ENCODE measurements at regions not wholly inside any gene's neighbourhood (a gene's known extent, or its start where the extent isn't known, plus 50 kb on each side); places are given as distances from the start of the nearest gene placed in this dataset.

DNA sequence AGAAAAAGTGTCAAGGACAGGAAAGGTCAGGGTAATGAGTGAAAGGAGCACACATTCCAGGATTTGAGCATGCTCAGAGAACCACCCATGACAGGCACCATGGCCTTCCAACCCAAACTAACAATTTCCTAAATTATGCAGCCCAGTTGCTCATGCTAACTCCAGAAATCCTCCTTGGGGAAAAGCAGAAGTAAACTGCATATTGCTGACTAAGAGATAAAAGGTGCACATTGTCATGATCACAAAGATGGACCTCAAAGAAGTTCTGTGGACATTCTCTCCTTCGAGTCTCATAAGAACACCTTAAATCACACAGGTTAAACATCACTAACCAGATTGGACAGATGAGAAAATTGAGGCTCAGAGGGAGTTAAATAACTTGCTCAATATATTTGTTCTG, 97.6 kb upstream of the SLC25A36 start:
- TF ChIP-seq FOXM1 (IDR thresholded peaks at IDR 0.05; ENCODE audit: borderline replicate concordance, low read depth) (no peak), TAF1 (IDR thresholded peaks at IDR 0.05; ENCODE audit: low read depth) (no peak), TEAD4 (IDR thresholded peaks at IDR 0.05) (no peak), NFIC (IDR thresholded peaks at IDR 0.05) (no peak), EP300 (IDR thresholded peaks at IDR 0.05; ENCODE audit: borderline replicate concordance) (no peak), TCF12 (IDR thresholded peaks at IDR 0.05; ENCODE audit: low read depth) (no peak), YY1 (IDR thresholded peaks at IDR 0.05; ENCODE audit: low read depth) (no peak), CEBPB (IDR thresholded peaks at IDR 0.05) (no peak), RAD21 (IDR thresholded peaks at IDR 0.05; ENCODE audit: low read depth) (no peak)
- TF ChIP-seq, protein P1, sequence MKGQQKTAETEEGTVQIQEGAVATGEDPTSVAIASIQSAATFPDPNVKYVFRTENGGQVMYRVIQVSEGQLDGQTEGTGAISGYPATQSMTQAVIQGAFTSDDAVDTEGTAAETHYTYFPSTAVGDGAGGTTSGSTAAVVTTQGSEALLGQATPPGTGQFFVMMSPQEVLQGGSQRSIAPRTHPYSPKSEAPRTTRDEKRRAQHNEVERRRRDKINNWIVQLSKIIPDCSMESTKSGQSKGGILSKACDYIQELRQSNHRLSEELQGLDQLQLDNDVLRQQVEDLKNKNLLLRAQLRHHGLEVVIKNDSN (IDR thresholded peaks at IDR 0.05): no peak
- TF ChIP-seq, protein P2, sequence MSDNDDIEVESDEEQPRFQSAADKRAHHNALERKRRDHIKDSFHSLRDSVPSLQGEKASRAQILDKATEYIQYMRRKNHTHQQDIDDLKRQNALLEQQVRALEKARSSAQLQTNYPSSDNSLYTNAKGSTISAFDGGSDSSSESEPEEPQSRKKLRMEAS (IDR thresholded peaks at IDR 0.05): no peak
- TF ChIP-seq, protein P3, sequence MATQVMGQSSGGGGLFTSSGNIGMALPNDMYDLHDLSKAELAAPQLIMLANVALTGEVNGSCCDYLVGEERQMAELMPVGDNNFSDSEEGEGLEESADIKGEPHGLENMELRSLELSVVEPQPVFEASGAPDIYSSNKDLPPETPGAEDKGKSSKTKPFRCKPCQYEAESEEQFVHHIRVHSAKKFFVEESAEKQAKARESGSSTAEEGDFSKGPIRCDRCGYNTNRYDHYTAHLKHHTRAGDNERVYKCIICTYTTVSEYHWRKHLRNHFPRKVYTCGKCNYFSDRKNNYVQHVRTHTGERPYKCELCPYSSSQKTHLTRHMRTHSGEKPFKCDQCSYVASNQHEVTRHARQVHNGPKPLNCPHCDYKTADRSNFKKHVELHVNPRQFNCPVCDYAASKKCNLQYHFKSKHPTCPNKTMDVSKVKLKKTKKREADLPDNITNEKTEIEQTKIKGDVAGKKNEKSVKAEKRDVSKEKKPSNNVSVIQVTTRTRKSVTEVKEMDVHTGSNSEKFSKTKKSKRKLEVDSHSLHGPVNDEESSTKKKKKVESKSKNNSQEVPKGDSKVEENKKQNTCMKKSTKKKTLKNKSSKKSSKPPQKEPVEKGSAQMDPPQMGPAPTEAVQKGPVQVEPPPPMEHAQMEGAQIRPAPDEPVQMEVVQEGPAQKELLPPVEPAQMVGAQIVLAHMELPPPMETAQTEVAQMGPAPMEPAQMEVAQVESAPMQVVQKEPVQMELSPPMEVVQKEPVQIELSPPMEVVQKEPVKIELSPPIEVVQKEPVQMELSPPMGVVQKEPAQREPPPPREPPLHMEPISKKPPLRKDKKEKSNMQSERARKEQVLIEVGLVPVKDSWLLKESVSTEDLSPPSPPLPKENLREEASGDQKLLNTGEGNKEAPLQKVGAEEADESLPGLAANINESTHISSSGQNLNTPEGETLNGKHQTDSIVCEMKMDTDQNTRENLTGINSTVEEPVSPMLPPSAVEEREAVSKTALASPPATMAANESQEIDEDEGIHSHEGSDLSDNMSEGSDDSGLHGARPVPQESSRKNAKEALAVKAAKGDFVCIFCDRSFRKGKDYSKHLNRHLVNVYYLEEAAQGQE (IDR thresholded peaks at IDR 0.05; ENCODE audit: low read depth): no peak

DNA sequence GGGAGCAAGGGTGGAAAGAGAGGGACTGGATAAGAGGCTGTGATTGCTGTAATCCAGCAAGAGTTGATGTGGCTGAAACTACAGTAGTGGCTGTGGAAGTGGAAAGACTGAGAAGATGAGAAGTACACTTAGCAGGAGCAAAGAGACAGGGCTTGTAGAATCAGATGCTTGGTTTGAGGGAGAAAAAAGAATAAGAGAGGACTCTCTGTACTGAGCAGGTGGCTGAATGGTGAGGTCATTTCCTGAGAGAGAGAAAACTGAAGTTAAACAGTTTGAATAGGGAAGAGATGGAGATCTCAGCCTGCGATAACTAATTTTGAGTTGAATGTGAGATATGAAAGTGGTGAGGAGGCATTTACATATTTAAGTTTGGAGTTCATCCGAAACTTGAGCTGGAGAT, 95.8 kb upstream of the SLC25A36 start:
- no peak for TF ChIP-seq FOXM1 (IDR thresholded peaks at IDR 0.05; ENCODE audit: borderline replicate concordance, low read depth)
- no peak for TF ChIP-seq CREB1 (IDR thresholded peaks at IDR 0.05; ENCODE audit: low read depth)
- TF ChIP-seq RAD21 (IDR thresholded peaks at IDR 0.05; ENCODE audit: low read depth): no peak
- TF ChIP-seq, protein P2 (IDR thresholded peaks at IDR 0.05): no peak
- TF ChIP-seq, protein P1 (IDR thresholded peaks at IDR 0.05): no peak
- TF ChIP-seq TAF1 (IDR thresholded peaks at IDR 0.05; ENCODE audit: low read depth): no peak
- no peak for TF ChIP-seq YY1 (IDR thresholded peaks at IDR 0.05; ENCODE audit: low read depth)
- TF ChIP-seq, protein P3 (IDR thresholded peaks at IDR 0.05; ENCODE audit: low read depth): no peak
- no peak for TF ChIP-seq ZBTB7A (IDR thresholded peaks at IDR 0.05; ENCODE audit: low read depth)
- TF ChIP-seq EGR1 (IDR thresholded peaks at IDR 0.05): no peak
- no peak for TF ChIP-seq TEAD4 (IDR thresholded peaks at IDR 0.05)
- TF ChIP-seq TCF12 (IDR thresholded peaks at IDR 0.05; ENCODE audit: low read depth): no peak
- no peak for TF ChIP-seq CEBPB (IDR thresholded peaks at IDR 0.05)

DNA sequence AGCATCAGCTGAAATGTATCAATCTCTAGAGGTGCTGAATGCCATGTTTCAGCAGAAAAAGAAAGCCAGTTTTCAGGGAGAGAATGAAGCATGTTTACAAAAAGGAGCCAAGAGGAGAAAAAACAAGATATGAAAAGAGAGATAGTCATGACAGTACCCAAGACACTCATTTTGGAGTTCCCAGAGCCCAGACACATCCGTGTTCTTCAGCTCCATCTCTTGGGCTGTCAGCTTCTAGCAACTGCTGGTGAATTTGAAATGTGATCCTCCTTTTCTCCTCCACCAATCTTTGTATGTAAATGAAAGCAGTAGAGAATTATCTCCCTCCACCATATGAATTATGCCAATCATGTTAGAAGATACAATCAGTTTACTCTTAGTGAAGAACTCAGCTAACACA, 93.0 kb upstream of the SLC25A36 start:
- no peak for TF ChIP-seq TCF12 (IDR thresholded peaks at IDR 0.05; ENCODE audit: low read depth)

DNA sequence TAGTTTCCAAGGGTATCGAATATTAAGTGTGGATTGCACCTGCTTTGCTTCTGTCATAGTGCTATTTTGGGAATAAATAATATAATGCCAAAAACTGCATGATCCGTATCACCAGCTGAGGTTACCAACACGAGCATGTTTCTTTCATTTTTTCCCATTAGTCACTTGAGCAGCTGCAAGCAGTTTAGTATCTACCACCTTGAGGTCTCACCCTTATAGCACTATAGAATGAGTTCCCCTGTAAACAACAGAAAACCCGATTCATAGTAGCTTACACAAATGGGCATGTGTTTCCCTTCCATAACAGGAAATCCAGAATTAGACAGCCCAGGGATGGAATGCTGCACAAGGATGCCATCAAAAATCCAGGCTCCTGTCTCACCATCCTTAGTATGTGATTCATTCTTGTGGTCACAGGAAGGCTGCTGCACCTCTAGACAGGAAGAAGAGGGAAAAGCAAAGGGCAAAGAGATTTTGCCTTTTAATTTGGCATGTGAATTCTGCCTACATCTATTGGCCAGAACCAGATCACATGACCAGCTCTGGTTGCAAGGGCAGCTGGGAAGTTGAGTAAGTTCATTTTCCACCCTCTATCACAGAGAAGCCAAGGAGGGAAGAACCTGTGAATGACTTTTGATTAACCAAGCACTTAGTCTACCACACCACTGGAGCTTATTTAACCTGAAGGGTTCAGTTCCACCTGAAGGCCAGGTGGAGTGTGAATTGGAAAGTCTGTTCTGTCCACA, 91.3 kb upstream of the SLC25A36 start:
- TF ChIP-seq CREB1 (IDR thresholded peaks at IDR 0.05; ENCODE audit: low read depth): no peak
- no peak for TF ChIP-seq TEAD4 (IDR thresholded peaks at IDR 0.05)
- TF ChIP-seq ZBTB7A (IDR thresholded peaks at IDR 0.05; ENCODE audit: low read depth): no peak
- TF ChIP-seq RAD21 (IDR thresholded peaks at IDR 0.05; ENCODE audit: low read depth): no peak
- no peak for TF ChIP-seq EGR1 (IDR thresholded peaks at IDR 0.05)
- TF ChIP-seq NFIC (IDR thresholded peaks at IDR 0.05): no peak
- TF ChIP-seq, protein P1 (IDR thresholded peaks at IDR 0.05): peak; percentile 54
- no peak for TF ChIP-seq TAF1 (IDR thresholded peaks at IDR 0.05; ENCODE audit: low read depth)

DNA sequence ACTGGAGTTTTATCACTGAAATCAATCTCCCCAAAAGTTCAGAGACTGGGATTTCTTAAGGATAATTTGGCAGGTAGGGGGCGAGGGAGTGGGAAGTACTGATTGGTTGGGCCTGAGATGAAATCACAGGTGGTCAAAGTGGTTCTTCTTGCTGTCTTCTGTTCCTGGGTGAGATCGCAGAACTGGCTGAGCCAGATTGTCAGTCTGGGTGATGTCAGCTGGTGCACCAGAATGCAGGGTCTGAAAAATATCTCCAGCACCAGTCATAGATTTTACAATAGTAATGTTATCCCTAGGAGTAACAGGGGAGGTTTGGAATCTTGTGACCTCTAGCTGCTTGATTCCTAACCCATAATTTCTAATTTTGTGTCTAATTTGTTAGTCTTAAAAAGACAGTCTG, 86.7 kb upstream of the SLC25A36 start:
- TF ChIP-seq EP300 (IDR thresholded peaks at IDR 0.05; ENCODE audit: borderline replicate concordance): no peak
- TF ChIP-seq, protein P2 (IDR thresholded peaks at IDR 0.05): no peak

DNA sequence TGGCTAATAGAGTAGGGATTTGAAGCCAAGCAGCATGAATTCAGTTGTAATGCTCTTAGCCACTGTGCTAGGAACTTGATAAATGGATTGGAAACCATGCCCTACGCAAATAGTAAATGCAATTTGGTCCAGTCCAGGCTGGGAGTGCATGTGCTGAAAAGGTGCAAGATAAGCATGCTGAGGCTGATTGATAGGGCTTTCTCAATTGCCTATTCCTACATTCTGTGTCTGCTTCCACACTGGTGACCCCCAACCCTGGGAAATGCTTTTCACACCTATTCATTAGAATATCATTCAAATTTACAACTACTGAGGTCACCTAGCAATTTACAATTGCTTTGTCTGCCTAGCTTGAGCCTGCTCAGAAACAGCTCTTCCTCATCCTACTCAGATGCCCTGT, 84.7 kb upstream of the SLC25A36 start:
- TF ChIP-seq RAD21 (IDR thresholded peaks at IDR 0.05; ENCODE audit: low read depth) (no peak), TAF1 (IDR thresholded peaks at IDR 0.05; ENCODE audit: low read depth) (no peak), EP300 (IDR thresholded peaks at IDR 0.05; ENCODE audit: borderline replicate concordance) (no peak), EGR1 (IDR thresholded peaks at IDR 0.05) (no peak), FOXM1 (IDR thresholded peaks at IDR 0.05; ENCODE audit: borderline replicate concordance, low read depth) (no peak), YY1 (IDR thresholded peaks at IDR 0.05; ENCODE audit: low read depth) (no peak)
- TF ChIP-seq, protein P3 (IDR thresholded peaks at IDR 0.05; ENCODE audit: low read depth): no peak
- TF ChIP-seq, protein P2 (IDR thresholded peaks at IDR 0.05): no peak

Measured in Ishikawa (cell line).